ENCODE measurements at regions not wholly inside any gene's neighbourhood (a gene's known extent, or its start where the extent isn't known, plus 50 kb on each side); places are given as distances from the start of the nearest gene placed in this dataset.

DNA sequence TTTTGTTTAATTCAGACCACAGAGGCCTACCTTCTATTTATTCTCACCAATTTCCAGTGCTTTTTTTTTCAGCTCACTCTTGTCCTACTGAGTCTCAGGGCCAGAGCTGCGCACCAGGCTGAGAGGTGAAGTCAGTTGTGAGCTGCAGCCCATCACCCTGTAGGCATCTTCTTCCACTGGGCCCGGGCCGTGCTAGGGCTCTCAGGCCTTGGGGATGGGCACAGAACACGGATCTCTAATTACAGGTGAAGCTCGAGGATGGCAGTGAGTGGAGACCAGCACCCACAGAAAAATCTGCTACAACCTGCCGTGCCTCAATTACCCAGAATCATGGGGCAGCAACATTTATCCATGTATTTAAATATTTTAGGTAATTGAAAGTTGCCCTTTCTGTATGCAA lies 82.1 kb downstream of the IRX5 start:
- 87% methylated on average over 5 of the region's 6 CpGs for WGBS (ENCODE audit: insufficient coverage)
- Mint-ChIP-seq H3K9me3 (no peaks in the 10 kb centered on the region), H3K27me3 (ENCODE audit: low read depth in 2 of 2) (no peaks in the 10 kb centered on the region), H3K36me3 (no peaks in the 10 kb centered on the region), H3K27ac (no peak overlapping the region), H3K4me1 (no peaks in the 10 kb centered on the region), H3K4me3 (no peak overlapping the region)
- no peak for ATAC-seq
- Histone ChIP-seq H3K36me3 (ENCODE audit: control insufficient read depth, insufficient read depth, low read length) (no peaks in the 10 kb centered on the region), H3K4me3 (ENCODE audit: low read length) (no peak overlapping the region), H3K9me3 (ENCODE audit: control insufficient read depth, insufficient read depth, low read length) (no peaks in the 10 kb centered on the region), H3K27me3 (ENCODE audit: control insufficient read depth, insufficient read depth, low read length) (no peaks in the 10 kb centered on the region), H3K27ac (ENCODE audit: low read length) (no peak overlapping the region), H3K4me1 (ENCODE audit: control insufficient read depth, insufficient read depth, low read length) (no peaks in the 10 kb centered on the region)
- no peak for DNase-seq
- intact Hi-C loops (cut with micrococcal nuclease) = no loop called here
- TF ChIP-seq CTCF (IDR thresholded peaks at IDR 0.05) = no peak

- no peaks in the 10 kb centered on the region for H3K36me3 ChIP-seq (ENCODE audit: control insufficient read depth, insufficient read depth, low read length)
- H3K27ac ChIP-seq (ENCODE audit: low read length) = no peak overlapping the region
- H3K27me3 ChIP-seq (ENCODE audit: control insufficient read depth, insufficient read depth, low read length) = no peaks in the 10 kb centered on the region
- no peak for DNase-seq
- no peaks in the 10 kb centered on the region for H3K27me3 Mint-ChIP-seq (ENCODE audit: low read depth in 2 of 2)
- H3K4me1 Mint-ChIP-seq = no peaks in the 10 kb centered on the region
- WGBS (ENCODE audit: insufficient coverage) = 89% methylated on average over 4 of the region's 4 CpGs
- no peak overlapping the region for H3K4me3 Mint-ChIP-seq
- intact Hi-C loops (cut with micrococcal nuclease) = no loop called here
- no peaks in the 10 kb centered on the region for H3K9me3 ChIP-seq (ENCODE audit: control insufficient read depth, insufficient read depth, low read length)
- no peaks in the 10 kb centered on the region for H3K36me3 Mint-ChIP-seq
- no peak overlapping the region for H3K27ac Mint-ChIP-seq
- no peaks in the 10 kb centered on the region for H3K4me1 ChIP-seq (ENCODE audit: control insufficient read depth, insufficient read depth, low read length)
- no peak overlapping the region for H3K4me3 ChIP-seq (ENCODE audit: low read length)
- no peak for TF ChIP-seq CTCF (IDR thresholded peaks at IDR 0.05)
- no peak for ATAC-seq
- no peaks in the 10 kb centered on the region for H3K9me3 Mint-ChIP-seq
Observed at GRCh38 chr16:55014022-55014421, 83.4 kb downstream of the IRX5 start.

DNA sequence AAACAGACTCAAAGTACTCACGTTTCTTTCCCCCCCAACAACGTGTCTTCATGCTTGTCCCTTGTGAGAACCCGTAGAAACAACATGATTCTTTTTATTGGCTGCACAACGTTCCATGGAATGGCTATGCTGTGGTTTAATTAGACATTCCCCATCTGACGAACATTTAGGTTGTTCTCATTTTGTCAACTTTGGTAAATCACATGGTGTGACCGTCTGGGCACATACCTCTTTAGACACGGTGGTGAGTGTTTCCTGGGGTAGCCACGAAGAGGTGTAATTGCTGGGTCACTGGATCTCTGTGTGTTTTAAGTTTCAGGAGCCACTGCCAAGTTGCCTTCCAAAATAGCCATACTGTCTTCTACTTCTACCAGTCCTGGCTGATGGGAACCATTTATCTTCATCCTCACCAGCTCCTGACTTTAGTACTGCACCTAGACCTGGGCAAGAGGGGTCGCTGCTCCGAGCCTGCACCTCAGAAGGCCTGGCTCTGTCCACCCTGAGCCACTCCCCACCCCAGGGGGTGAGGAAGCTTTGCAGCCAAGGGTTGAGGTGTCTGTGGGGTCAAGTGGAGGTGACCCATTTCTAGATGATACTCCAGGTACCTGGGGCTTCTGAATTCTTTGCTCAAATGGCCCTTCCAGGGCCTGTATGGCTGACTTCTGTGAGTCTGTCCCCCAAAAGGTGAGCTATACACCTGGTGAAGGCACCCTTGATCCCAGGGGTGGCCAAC lies 84.7 kb downstream of the IRX5 start:
- Histone ChIP-seq H3K4me1 (ENCODE audit: control insufficient read depth, insufficient read depth, low read length) (no peaks in the 10 kb centered on the region), H3K27me3 (ENCODE audit: control insufficient read depth, insufficient read depth, low read length) (no peaks in the 10 kb centered on the region), H3K4me3 (ENCODE audit: low read length) (no peak overlapping the region), H3K27ac (ENCODE audit: low read length) (no peak overlapping the region), H3K36me3 (ENCODE audit: control insufficient read depth, insufficient read depth, low read length) (no peaks in the 10 kb centered on the region), H3K9me3 (ENCODE audit: control insufficient read depth, insufficient read depth, low read length) (no peaks in the 10 kb centered on the region)
- peaks cover 0 to 6% of the 10 kb centered on the region in 2 donors for H3K27me3 Mint-ChIP-seq (ENCODE audit: low read depth in 2 of 2)
- H3K9me3 Mint-ChIP-seq = peaks cover 8 to 9% of the 10 kb centered on the region in 2 donors
- intact Hi-C loops (cut with micrococcal nuclease) = no loop called here
- ATAC-seq = no peak
- H3K4me3 Mint-ChIP-seq = no peak overlapping the region
- DNase-seq = no peak
- no peaks in the 10 kb centered on the region for H3K36me3 Mint-ChIP-seq
- WGBS (ENCODE audit: insufficient coverage) = 66% methylated on average over 9 of the region's 10 CpGs
- H3K27ac Mint-ChIP-seq = no peak overlapping the region
- no peaks in the 10 kb centered on the region for H3K4me1 Mint-ChIP-seq
- TF ChIP-seq CTCF (IDR thresholded peaks at IDR 0.05) = no peak

DNA sequence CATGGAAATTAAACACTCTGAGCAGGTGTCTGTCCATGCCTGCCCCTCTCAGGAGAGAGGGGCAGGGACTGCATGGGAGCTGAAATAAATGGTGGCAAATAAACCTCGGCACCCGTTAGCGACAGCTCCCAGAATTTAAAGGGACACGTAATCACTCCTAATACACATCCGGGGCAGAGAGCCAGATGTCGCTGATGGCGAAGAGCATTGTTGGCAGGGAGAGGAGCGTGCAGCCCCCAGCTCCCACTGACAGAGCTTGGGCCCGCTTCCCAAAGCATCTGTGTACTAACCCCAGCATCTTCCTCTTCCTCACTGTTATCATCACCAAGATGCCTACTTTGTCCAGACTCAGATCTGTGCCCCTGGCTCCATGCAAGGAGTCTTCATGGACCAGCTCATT lies 85.8 kb downstream of the IRX5 start:
- Mint-ChIP-seq H3K36me3 (no peaks in the 10 kb centered on the region), H3K4me3 (no peak overlapping the region), H3K4me1 (no peaks in the 10 kb centered on the region), H3K27ac (no peak overlapping the region), H3K9me3 (peaks cover 8 to 9% of the 10 kb centered on the region in 2 donors), H3K27me3 (ENCODE audit: low read depth in 2 of 2) (peaks cover 0 to 10% of the 10 kb centered on the region in 2 donors)
- intact Hi-C loops (cut with micrococcal nuclease) = no loop called here
- H3K4me1 ChIP-seq (ENCODE audit: control insufficient read depth, insufficient read depth, low read length) = no peaks in the 10 kb centered on the region
- no peak overlapping the region for H3K27ac ChIP-seq (ENCODE audit: low read length)
- no peak for TF ChIP-seq CTCF (IDR thresholded peaks at IDR 0.05)
- no peaks in the 10 kb centered on the region for H3K27me3 ChIP-seq (ENCODE audit: control insufficient read depth, insufficient read depth, low read length)
- no peaks in the 10 kb centered on the region for H3K9me3 ChIP-seq (ENCODE audit: control insufficient read depth, insufficient read depth, low read length)
- H3K4me3 ChIP-seq (ENCODE audit: low read length) = no peak overlapping the region
- ATAC-seq (no peak), DNase-seq (no peak)
- WGBS (ENCODE audit: insufficient coverage) = 89% methylated on average over 9 of the region's 9 CpGs
- no peaks in the 10 kb centered on the region for H3K36me3 ChIP-seq (ENCODE audit: control insufficient read depth, insufficient read depth, low read length)
